HepG2 (cell line): ENCODE measurements at regions not wholly inside any gene's neighbourhood (a gene's known extent, or its start where the extent isn't known, plus 50 kb on each side); places are given as distances from the start of the nearest gene placed in this dataset.

Experiments used
- ATAC-seq: fragments of 200-7000 bp; cut with Tn5 transposase; 3 replicates; pipeline ENCODE4 v1.9.1; 2020; ENCODE audit warnings: mild to moderate bottlenecking, moderate library complexity
- BruUV-seq: library from RNA; stranded (reverse); fragments of 400-500 nt; replicated peaks from 2 replicates; lab custom pipeline; 2021; lab: Mats Ljungman, UMichigan
- CTCF ChIA-PET: fragments of 300-600 bp; formaldehyde crosslinking; extraction: SDS; loops from one replicate; lab custom pipeline; 2021; ENCODE audit warnings: low total read pairs, inconsistent platforms, low intra/inter-chr PET ratio; lab: Yijun Ruan, JAX
- POLR2A ChIA-PET: fragments of 350-600 bp; sonication (Branson Sonifier 250); formaldehyde crosslinking; loops from one replicate; lab custom pipeline; 2020; ENCODE audit warnings: antibody characterized with exemption, inconsistent platforms; lab: Yijun Ruan, JAX
- DNase-seq: peaks from one replicate; pipeline ENCODE4 v3.0.0-alpha.2; 2015; ENCODE audit warnings: low spot score
- FAIRE-seq: peaks from 3 replicates; lab custom pipeline; 2011; peaks lifted over from hg19 to GRCh38; lab: Jason Lieb, UNC
- H2AFZ ChIP-seq: one replicate; pipeline ENCODE4 v1.6.1; 2011; ENCODE audit warnings: low read length, inconsistent platforms
- H3K27ac ChIP-seq: fragments of 300-600 bp; 3 replicates; pipeline ENCODE4 v1.8.0; 2011; ENCODE audit warnings: mixed run types, mild to moderate bottlenecking, mixed read lengths, low read length, inconsistent platforms; ENCODE audit not compliant: insufficient read depth; ENCODE audit errors: extremely low read length
- H3K27me3 ChIP-seq, 2 experiments: fragments of 200-600 bp in 1 of 2; 2 replicates in 1 of 2; 3 replicates in 1 of 2; pipeline versions ENCODE4 v1.6.0 to v1.8.0; 2011; ENCODE audit warnings: low read length in 2 of 2, mild to moderate bottlenecking in 2 of 2, moderate library complexity in 2 of 2, inconsistent platforms in 1 of 2; ENCODE audit not compliant: insufficient read depth in 2 of 2, control insufficient read depth in 1 of 2
- H3K36me3 ChIP-seq, 2 experiments: fragments of 200-600 bp in 1 of 2; replicated peaks in 1 of 2; 2 replicates in 1 of 2; 3 replicates in 1 of 2; pipeline versions ENCODE4 v1.5.1 to v1.8.0; 2011; ENCODE audit warnings: low read length in 2 of 2, inconsistent platforms in 1 of 2; ENCODE audit not compliant: insufficient read depth in 2 of 2, control insufficient read depth in 1 of 2
- H3K4me1 ChIP-seq: 2 replicates; pipeline ENCODE4 v1.5.1; 2012; ENCODE audit warnings: low read length, inconsistent platforms; ENCODE audit not compliant: insufficient read depth
- H3K4me2 ChIP-seq: 2 replicates; pipeline ENCODE4 v1.6.0; 2011; ENCODE audit warnings: low read depth, low read length, inconsistent platforms
- H3K4me3 ChIP-seq, 3 experiments: fragments of 200-600 bp in 1 of 3; sonication (generic), shearing (Covaris generic) in 1 of 3; replicated peaks in 1 of 3; 2 replicates each; pipeline ENCODE4 v1.5.1; 2011 to 2016; ENCODE audit warnings: low read length in 3 of 3, inconsistent platforms in 2 of 3, low read depth in 2 of 3, mild to moderate bottlenecking in 2 of 3, control low read depth in 1 of 3, mixed read lengths in 1 of 3; ENCODE audit not compliant: insufficient read depth in 1 of 3
- H3K79me2 ChIP-seq: one replicate; pipeline ENCODE4 v1.6.1; 2011; ENCODE audit warnings: low read length, inconsistent platforms; ENCODE audit not compliant: insufficient read depth
- H3K9ac ChIP-seq: 2 replicates; pipeline ENCODE4 v1.6.0; 2011; ENCODE audit warnings: mild to moderate bottlenecking, low read depth, low read length, inconsistent platforms; ENCODE audit not compliant: insufficient read depth
- H3K9me3 ChIP-seq: 2 replicates; pipeline ENCODE4 v1.5.1; 2012; ENCODE audit warnings: mild to moderate bottlenecking, low read length
- H4K20me1 ChIP-seq: 2 replicates; pipeline ENCODE4 v1.6.0; 2011; ENCODE audit warnings: inconsistent platforms, mild to moderate bottlenecking, low read length, moderate library complexity; ENCODE audit not compliant: insufficient read depth
- EHMT2 ChIP-seq: fragments of 200-600 bp; sonication (generic); IDR thresholded peaks from 2 replicates; pipeline ENCODE4 v1.7.0; 2017; ENCODE audit warnings: antibody characterized with exemption, low read depth, low read length, borderline replicate concordance
- HOXA5 ChIP-seq: sonication (generic); formaldehyde crosslinking; IDR thresholded peaks from 2 replicates; pipeline ENCODE4 v1.4.0; 2020; ENCODE audit warnings: missing genetic modification reagents
- NAIF1 ChIP-seq: sonication (generic); formaldehyde crosslinking; IDR thresholded peaks from 2 replicates; pipeline ENCODE4 v1.5.0; 2020; ENCODE audit warnings: mild to moderate bottlenecking, missing genetic modification reagents, borderline replicate concordance
- NR3C1 ChIP-seq: sonication (generic); formaldehyde crosslinking; IDR thresholded peaks from 2 replicates; pipeline ENCODE4 v1.4.0; 2020; ENCODE audit warnings: missing genetic modification reagents
- RFX5 ChIP-seq: IDR thresholded peaks from 2 replicates; pipeline ENCODE4 v1.6.1; 2011; ENCODE audit warnings: low read depth, low read length, improper control_type of control experiment
- SPEN ChIP-seq: sonication (generic); formaldehyde crosslinking; IDR thresholded peaks from 2 replicates; pipeline ENCODE4 v1.5.1; 2020; ENCODE audit warnings: low read depth, mild to moderate bottlenecking, missing genetic modification reagents
- SRY ChIP-seq: sonication (generic); formaldehyde crosslinking; IDR thresholded peaks from 2 replicates; pipeline ENCODE4 v1.8.0; 2022; ENCODE audit warnings: mild to moderate bottlenecking, missing genetic modification reagents
- SSRP1 ChIP-seq: IDR thresholded peaks from 2 replicates; pipeline ENCODE4 v1.6.1; 2016; ENCODE audit warnings: control low read depth
- TOPORS ChIP-seq: sonication (generic); formaldehyde crosslinking; IDR thresholded peaks from 2 replicates; pipeline ENCODE4 v1.8.0; 2023; ENCODE audit warnings: mild to moderate bottlenecking, missing genetic modification reagents
- ZBTB49 ChIP-seq: sonication (generic); formaldehyde crosslinking; IDR thresholded peaks from 2 replicates; pipeline ENCODE4 v1.4.0; 2020; ENCODE audit warnings: missing genetic modification reagents, borderline replicate concordance
- ZNF232 ChIP-seq: sonication (generic); formaldehyde crosslinking; IDR thresholded peaks from 2 replicates; pipeline ENCODE4 v1.4.0; 2020; ENCODE audit warnings: missing genetic modification reagents, borderline replicate concordance
- ZNF329 ChIP-seq: sonication (generic); formaldehyde crosslinking; IDR thresholded peaks from 2 replicates; pipeline ENCODE4 v1.9.0; 2021; ENCODE audit warnings: low read depth, mild to moderate bottlenecking, missing genetic modification reagents
- ZNF350 ChIP-seq: sonication (generic); formaldehyde crosslinking; IDR thresholded peaks from 2 replicates; pipeline ENCODE4 v1.4.0; 2020; ENCODE audit warnings: mild to moderate bottlenecking, low read depth, missing genetic modification reagents, borderline replicate concordance
- WGBS: methylation state at CpG from one replicate; pipeline ENCODE4 v1.1.6; 2017; ENCODE audit warnings: low lambda C conversion rate; 5-methylcytosine and 5-hydroxymethylcytosine counted together
- in situ Hi-C: cut with HindIII; loops from 2 replicates; pipeline ENCODE4 v1.10.0; 2017; ENCODE audit warnings: low pct_unique_long_range_greater_than_20kb; ENCODE audit not compliant: extremely low pct_ligation_motif_present
- intact Hi-C: fragments of 100-400 bp; cut with micrococcal nuclease; formaldehyde crosslinking; loops from one replicate; pipeline ENCODE4 v1.10.0; 2022; ENCODE audit not compliant: unreplicated experiment
- TF ChIP-seq, protein P1 (sequence below): sonication (generic); formaldehyde crosslinking; IDR thresholded peaks from 2 replicates; pipeline ENCODE4 v1.4.0; 2020; ENCODE audit warnings: missing genetic modification reagents, mild to moderate bottlenecking, borderline replicate concordance
- TF ChIP-seq, protein P2 (sequence below): sonication (generic); formaldehyde crosslinking; IDR thresholded peaks from 2 replicates; pipeline ENCODE4 v1.5.1; 2020; ENCODE audit warnings: mild to moderate bottlenecking, missing genetic modification reagents, moderate library complexity

GRCh38 chr12:125873016-125873415, 807.8 kb downstream of the AACS start:
- H3K27me3 ChIP-seq: no peaks in the 10 kb centered on the region
- TF ChIP-seq ZNF232 (CRISPR knock-in tag): no peak
- TF ChIP-seq, protein P1, sequence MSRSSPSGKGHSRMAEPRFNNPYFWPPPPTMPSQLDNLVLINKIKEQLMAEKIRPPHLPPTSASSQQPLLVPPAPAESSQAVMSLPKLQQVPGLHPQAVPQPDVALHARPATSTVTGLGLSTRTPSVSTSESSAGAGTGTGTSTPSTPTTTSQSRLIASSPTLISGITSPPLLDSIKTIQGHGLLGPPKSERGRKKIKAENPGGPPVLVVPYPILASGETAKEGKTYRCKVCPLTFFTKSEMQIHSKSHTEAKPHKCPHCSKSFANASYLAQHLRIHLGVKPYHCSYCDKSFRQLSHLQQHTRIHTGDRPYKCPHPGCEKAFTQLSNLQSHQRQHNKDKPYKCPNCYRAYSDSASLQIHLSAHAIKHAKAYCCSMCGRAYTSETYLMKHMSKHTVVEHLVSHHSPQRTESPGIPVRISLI (CRISPR knock-in tag): no peak
- TF ChIP-seq SRY (CRISPR knock-in tag): no peak
- TF ChIP-seq EHMT2: no peak
- TF ChIP-seq SSRP1 (CRISPR knock-in tag): no peak
- no peak for TF ChIP-seq HOXA5 (CRISPR knock-in tag)
- no peak for TF ChIP-seq TOPORS
- TF ChIP-seq ZNF329 (CRISPR knock-in tag): no peak
- TF ChIP-seq, protein P2, sequence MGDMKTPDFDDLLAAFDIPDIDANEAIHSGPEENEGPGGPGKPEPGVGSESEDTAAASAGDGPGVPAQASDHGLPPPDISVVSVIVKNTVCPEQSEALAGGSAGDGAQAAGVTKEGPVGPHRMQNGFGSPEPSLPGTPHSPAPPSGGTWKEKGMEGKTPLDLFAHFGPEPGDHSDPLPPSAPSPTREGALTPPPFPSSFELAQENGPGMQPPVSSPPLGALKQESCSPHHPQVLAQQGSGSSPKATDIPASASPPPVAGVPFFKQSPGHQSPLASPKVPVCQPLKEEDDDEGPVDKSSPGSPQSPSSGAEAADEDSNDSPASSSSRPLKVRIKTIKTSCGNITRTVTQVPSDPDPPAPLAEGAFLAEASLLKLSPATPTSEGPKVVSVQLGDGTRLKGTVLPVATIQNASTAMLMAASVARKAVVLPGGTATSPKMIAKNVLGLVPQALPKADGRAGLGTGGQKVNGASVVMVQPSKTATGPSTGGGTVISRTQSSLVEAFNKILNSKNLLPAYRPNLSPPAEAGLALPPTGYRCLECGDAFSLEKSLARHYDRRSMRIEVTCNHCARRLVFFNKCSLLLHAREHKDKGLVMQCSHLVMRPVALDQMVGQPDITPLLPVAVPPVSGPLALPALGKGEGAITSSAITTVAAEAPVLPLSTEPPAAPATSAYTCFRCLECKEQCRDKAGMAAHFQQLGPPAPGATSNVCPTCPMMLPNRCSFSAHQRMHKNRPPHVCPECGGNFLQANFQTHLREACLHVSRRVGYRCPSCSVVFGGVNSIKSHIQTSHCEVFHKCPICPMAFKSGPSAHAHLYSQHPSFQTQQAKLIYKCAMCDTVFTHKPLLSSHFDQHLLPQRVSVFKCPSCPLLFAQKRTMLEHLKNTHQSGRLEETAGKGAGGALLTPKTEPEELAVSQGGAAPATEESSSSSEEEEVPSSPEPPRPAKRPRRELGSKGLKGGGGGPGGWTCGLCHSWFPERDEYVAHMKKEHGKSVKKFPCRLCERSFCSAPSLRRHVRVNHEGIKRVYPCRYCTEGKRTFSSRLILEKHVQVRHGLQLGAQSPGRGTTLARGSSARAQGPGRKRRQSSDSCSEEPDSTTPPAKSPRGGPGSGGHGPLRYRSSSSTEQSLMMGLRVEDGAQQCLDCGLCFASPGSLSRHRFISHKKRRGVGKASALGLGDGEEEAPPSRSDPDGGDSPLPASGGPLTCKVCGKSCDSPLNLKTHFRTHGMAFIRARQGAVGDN (CRISPR knock-in tag): no peak
- TF ChIP-seq NAIF1 (CRISPR knock-in tag): no peak
- no peak for TF ChIP-seq NR3C1
- TF ChIP-seq ZBTB49: no peak
- no peak for TF ChIP-seq RFX5
- TF ChIP-seq SPEN (CRISPR knock-in tag): no peak
- no peak for TF ChIP-seq ZNF350 (CRISPR knock-in tag)
- TF ChIP-seq, all 625 proteins: peak for 0
- Histone ChIP-seq H3K4me1 (no peaks in the 10 kb centered on the region), H2AFZ (no peak overlapping the region), H3K9me3 (no peaks in the 10 kb centered on the region), H3K4me3 (no peak overlapping the region), H4K20me1 (no peaks in the 10 kb centered on the region), H3K9ac (no peak overlapping the region), H3K27ac (no peak overlapping the region), H3K4me2 (no peak overlapping the region), H3K79me2 (no peaks in the 10 kb centered on the region), H3K36me3 (no peaks in the 10 kb centered on the region)
- ChIA-PET POLR2A (no interaction called here), CTCF (no interaction called here)
- whole genome bisulfite sequencing: 29% methylated on average over 5 of the region's 5 CpGs
- FAIRE-seq (no peak), DNase-seq (no peak), ATAC-seq (no peak)
- intact Hi-C loops (no loop called here), in situ Hi-C loops (no loop called here)
- BruUV-seq: no TSS peak
